WTC11 (cell line): ENCODE measurements at regions not wholly inside any gene's neighbourhood (a gene's known extent, or its start where the extent isn't known, plus 50 kb on each side); places are given as distances from the start of the nearest gene placed in this dataset.

ENCODE experiments used
- CTCF ChIP-seq: fragments of 200-600 bp; IDR thresholded peaks from 2 replicates; pipeline ENCODE4 v1.8.0; 2022; ENCODE audit warnings: antibody characterized with exemption
- ETV6 ChIP-seq: sonication (generic); formaldehyde crosslinking; IDR thresholded peaks from 2 replicates; pipeline ENCODE4 v1.8.1; 2022; ENCODE audit warnings: mild to moderate bottlenecking, missing genetic modification reagents
- MLX ChIP-seq: sonication (generic); formaldehyde crosslinking; IDR thresholded peaks from 2 replicates; pipeline ENCODE4 v1.8.1; 2023; ENCODE audit warnings: mild to moderate bottlenecking, missing genetic modification reagents, moderate library complexity
- NFATC4 ChIP-seq: fragments of 250-450 bp; sonication (Bioruptor Pico); IDR thresholded peaks from 2 replicates; pipeline ENCODE4 v1.9.0; 2021; ENCODE audit warnings: mild to moderate bottlenecking
- NR1H2 ChIP-seq: sonication (generic); formaldehyde crosslinking; IDR thresholded peaks from 2 replicates; pipeline ENCODE4 v1.9.0; 2021; ENCODE audit warnings: mild to moderate bottlenecking, moderate library complexity, missing genetic modification reagents
- SMAD3 ChIP-seq: sonication (generic); formaldehyde crosslinking; IDR thresholded peaks from 2 replicates; pipeline ENCODE4 v1.8.0; 2022; ENCODE audit warnings: missing genetic modification reagents, mild to moderate bottlenecking, borderline replicate concordance
- SP1 ChIP-seq: sonication (generic); formaldehyde crosslinking; conservative IDR thresholded peaks from 2 replicates; pipeline ENCODE4 v1.8.1; 2022; ENCODE audit warnings: missing genetic modification reagents
- USF1 ChIP-seq: sonication (generic); formaldehyde crosslinking; IDR thresholded peaks from 2 replicates; pipeline ENCODE4 v1.8.0; 2022; ENCODE audit warnings: mild to moderate bottlenecking, missing genetic modification reagents
- ZBTB21 ChIP-seq: sonication (generic); formaldehyde crosslinking; IDR thresholded peaks from 2 replicates; pipeline ENCODE4 v1.8.1; 2023; ENCODE audit warnings: mild to moderate bottlenecking, missing genetic modification reagents, borderline replicate concordance
- ZNF219 ChIP-seq: sonication (generic); formaldehyde crosslinking; IDR thresholded peaks from 2 replicates; pipeline ENCODE4 v1.8.0; 2023; ENCODE audit warnings: missing genetic modification reagents, mild to moderate bottlenecking, borderline replicate concordance

- TF ChIP-seq NR1H2 (no peak), CTCF (no peak), SMAD3 (CRISPR knock-in tag) (no peak), SP1 (no peak), NFATC4 (CRISPR knock-in tag) (no peak), ZNF219 (CRISPR knock-in tag) (no peak), ETV6 (CRISPR knock-in tag) (no peak), MLX (no peak), ZBTB21 (no peak), USF1 (CRISPR knock-in tag) (no peak)
Observed at GRCh38 chr4:58070726-58071125, 960.5 kb upstream of the IGFBP7 start.
